A673 (cell line): ENCODE measurements at regions not wholly inside any gene's neighbourhood (a gene's known extent, or its start where the extent isn't known, plus 50 kb on each side); places are given as distances from the start of the nearest gene placed in this dataset.

ENCODE experiments used
- BruUV-seq: library from RNA; stranded (reverse); fragments of 400-500 nt; replicated peaks from 2 replicates; lab custom pipeline; 2021; lab: Mats Ljungman, UMichigan
- CTCF ChIA-PET: fragments of 300-600 bp; sonication (Branson Sonifier 250); formaldehyde crosslinking; loops from one replicate; lab custom pipeline; 2022; ENCODE audit warnings: antibody characterized with exemption; lab: Charles Lee
- POLR2A ChIA-PET: fragments of 300-600 bp; sonication (Branson Sonifier 250); formaldehyde crosslinking; loops from one replicate; lab custom pipeline; 2022; ENCODE audit warnings: antibody characterized with exemption; ENCODE audit not compliant: low non-redundant PET; lab: Charles Lee
- DNase-seq: peaks from one replicate; pipeline ENCODE4 v3.0.0-alpha.2; 2015; ENCODE audit warnings: low spot score
- H3K27ac ChIP-seq: fragments of 200-600 bp; sonication (generic); 2 replicates; pipeline ENCODE4 v1.5.1; 2016; ENCODE audit warnings: mixed run types, low read depth, mild to moderate bottlenecking, mixed read lengths, antibody characterized with exemption, low read length; ENCODE audit not compliant: poor library complexity, severe bottlenecking
- H3K27me3 ChIP-seq: fragments of 200-600 bp; sonication (generic); replicated peaks from 2 replicates; pipeline ENCODE4 v1.6.1; 2017; ENCODE audit warnings: mixed run types, low read depth, mild to moderate bottlenecking, mixed read lengths, antibody characterized with exemption, low read length; ENCODE audit not compliant: insufficient read depth, poor library complexity
- H3K36me3 ChIP-seq: fragments of 200-600 bp; sonication (generic); 2 replicates; pipeline ENCODE4 v1.6.1; 2016; ENCODE audit warnings: mixed run types, mild to moderate bottlenecking, mixed read lengths, antibody characterized with exemption, low read length; ENCODE audit not compliant: insufficient read depth, poor library complexity, severe bottlenecking
- H3K4me1 ChIP-seq: fragments of 200-600 bp; sonication (generic); 2 replicates; pipeline ENCODE4 v1.6.1; 2017; ENCODE audit warnings: mixed run types, mild to moderate bottlenecking, mixed read lengths, antibody characterized with exemption, low read length; ENCODE audit not compliant: insufficient read depth, poor library complexity, severe bottlenecking
- H3K4me3 ChIP-seq: fragments of 200-600 bp; sonication (generic); 2 replicates; pipeline ENCODE4 v1.5.1; 2016; ENCODE audit warnings: low read depth, mixed run types, mild to moderate bottlenecking, mixed read lengths, low read length; ENCODE audit not compliant: poor library complexity, severe bottlenecking
- H3K9me3 ChIP-seq: fragments of 200-600 bp; sonication (generic); 2 replicates; pipeline ENCODE4 v1.6.1; 2016; ENCODE audit warnings: mixed run types, low read depth, mild to moderate bottlenecking, mixed read lengths, antibody characterized with exemption, low read length; ENCODE audit not compliant: poor library complexity, severe bottlenecking
- EZH2 ChIP-seq: fragments of 200-600 bp; sonication (generic); IDR thresholded peaks from 2 replicates; pipeline ENCODE4 v1.6.1; 2017; ENCODE audit warnings: borderline replicate concordance, low read depth, mild to moderate bottlenecking, mixed read lengths, antibody characterized with exemption, low read length; ENCODE audit not compliant: poor library complexity, severe bottlenecking
- intact Hi-C: fragments of 100-400 bp; cut with micrococcal nuclease; formaldehyde crosslinking; loops from one replicate; pipeline ENCODE4 v1.10.0; 2022; ENCODE audit not compliant: unreplicated experiment
- TF ChIP-seq, protein P1 (sequence below): fragments of 300-800, 200-600 bp; sonication (generic); conservative IDR thresholded peaks from 2 replicates; pipeline ENCODE4 v1.5.1; 2017; ENCODE audit warnings: low read depth, mild to moderate bottlenecking, antibody characterized with exemption, low read length, moderate library complexity, mixed read lengths

DNA sequence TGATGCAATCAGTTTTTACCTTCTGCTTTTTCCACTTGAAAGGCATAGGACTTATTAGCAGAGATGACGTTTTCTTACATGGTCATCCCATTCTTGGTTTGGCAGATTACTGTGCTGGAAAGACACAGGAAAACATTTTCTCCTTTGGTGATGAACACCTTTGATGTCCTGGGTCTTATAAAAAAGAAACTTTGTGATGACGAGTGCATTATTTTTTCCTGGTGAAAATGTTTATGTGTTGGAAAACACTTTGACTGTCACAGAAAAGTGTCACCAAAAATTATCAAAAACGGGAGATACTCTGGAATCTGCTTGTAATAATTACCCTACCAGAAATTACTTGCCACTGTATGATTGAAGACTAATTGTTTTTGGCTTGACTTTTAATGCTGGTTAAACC lies 2020.9 kb downstream of the MAT2B start:
- TF ChIP-seq, protein P1, sequence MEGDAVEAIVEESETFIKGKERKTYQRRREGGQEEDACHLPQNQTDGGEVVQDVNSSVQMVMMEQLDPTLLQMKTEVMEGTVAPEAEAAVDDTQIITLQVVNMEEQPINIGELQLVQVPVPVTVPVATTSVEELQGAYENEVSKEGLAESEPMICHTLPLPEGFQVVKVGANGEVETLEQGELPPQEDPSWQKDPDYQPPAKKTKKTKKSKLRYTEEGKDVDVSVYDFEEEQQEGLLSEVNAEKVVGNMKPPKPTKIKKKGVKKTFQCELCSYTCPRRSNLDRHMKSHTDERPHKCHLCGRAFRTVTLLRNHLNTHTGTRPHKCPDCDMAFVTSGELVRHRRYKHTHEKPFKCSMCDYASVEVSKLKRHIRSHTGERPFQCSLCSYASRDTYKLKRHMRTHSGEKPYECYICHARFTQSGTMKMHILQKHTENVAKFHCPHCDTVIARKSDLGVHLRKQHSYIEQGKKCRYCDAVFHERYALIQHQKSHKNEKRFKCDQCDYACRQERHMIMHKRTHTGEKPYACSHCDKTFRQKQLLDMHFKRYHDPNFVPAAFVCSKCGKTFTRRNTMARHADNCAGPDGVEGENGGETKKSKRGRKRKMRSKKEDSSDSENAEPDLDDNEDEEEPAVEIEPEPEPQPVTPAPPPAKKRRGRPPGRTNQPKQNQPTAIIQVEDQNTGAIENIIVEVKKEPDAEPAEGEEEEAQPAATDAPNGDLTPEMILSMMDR: no peak
- no peak for TF ChIP-seq EZH2
- DNase-seq: no peak
- no TSS peak for BruUV-seq
- H3K27ac ChIP-seq: no peak overlapping the region
- no peak overlapping the region for H3K4me3 ChIP-seq
- ChIA-PET CTCF (no interaction called here), POLR2A (no interaction called here)
- no peaks in the 10 kb centered on the region for H3K4me1 ChIP-seq
- H3K36me3 ChIP-seq: no peaks in the 10 kb centered on the region
- no peaks in the 10 kb centered on the region for H3K27me3 ChIP-seq
- intact Hi-C loops: no loop called here
- peaks cover 4% of the 10 kb centered on the region for H3K9me3 ChIP-seq

DNA sequence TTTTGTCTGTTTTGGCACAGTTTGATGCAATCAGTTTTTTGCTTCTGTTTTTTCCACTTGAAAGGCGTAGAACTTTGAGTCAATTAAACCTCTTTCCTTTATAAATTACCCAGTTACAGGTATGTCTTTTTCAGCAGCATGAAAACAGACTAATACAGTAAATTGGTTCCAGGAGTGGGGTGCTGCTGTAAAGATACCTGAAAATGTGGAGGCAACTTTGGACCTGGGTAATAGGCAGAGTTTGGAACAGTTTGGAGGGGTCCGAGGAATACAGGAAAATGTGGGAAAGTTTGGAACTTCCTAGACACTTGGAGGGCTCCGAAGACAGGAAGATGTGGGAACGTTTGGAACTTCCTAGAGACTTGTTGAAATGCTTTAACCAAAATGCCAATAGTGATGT lies 2022.2 kb downstream of the MAT2B start:
- no TSS peak for BruUV-seq
- H3K4me3 ChIP-seq: no peak overlapping the region
- H3K9me3 ChIP-seq: peaks cover 4% of the 10 kb centered on the region
- no peaks in the 10 kb centered on the region for H3K36me3 ChIP-seq
- no peaks in the 10 kb centered on the region for H3K27me3 ChIP-seq
- POLR2A ChIA-PET: no interaction called here
- TF ChIP-seq, protein P1: no peak
- no peak for TF ChIP-seq EZH2
- CTCF ChIA-PET: no interaction called here
- H3K27ac ChIP-seq: no peak overlapping the region
- H3K4me1 ChIP-seq: no peaks in the 10 kb centered on the region
- intact Hi-C loops: no loop called here
- DNase-seq: no peak

DNA sequence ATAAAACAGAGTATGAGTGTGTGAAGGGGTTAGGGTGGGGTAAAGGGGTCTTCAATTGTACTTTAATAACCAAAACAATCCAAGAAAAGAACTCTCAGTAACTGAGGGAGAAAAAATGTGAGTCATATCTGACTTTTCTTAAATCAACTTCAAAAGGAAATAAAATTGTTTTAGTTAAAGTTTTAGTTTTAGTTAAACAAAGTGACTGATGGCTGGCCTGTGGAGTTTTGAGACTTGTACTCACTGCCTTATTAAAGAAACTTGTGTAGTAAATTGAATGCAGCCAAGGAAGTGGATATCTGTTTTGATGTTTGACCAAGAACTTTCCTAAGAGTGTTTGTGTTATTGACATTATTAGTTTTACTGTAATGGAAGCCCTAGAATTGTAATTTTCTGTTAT lies 2032.6 kb downstream of the MAT2B start:
- CTCF ChIA-PET: no interaction called here
- Histone ChIP-seq H3K36me3 (no peaks in the 10 kb centered on the region), H3K4me3 (no peak overlapping the region), H3K9me3 (no peaks in the 10 kb centered on the region), H3K27ac (no peak overlapping the region), H3K27me3 (no peaks in the 10 kb centered on the region), H3K4me1 (no peaks in the 10 kb centered on the region)
- POLR2A ChIA-PET: no interaction called here
- intact Hi-C loops: no loop called here
- no peak for TF ChIP-seq EZH2
- TF ChIP-seq, protein P1: no peak
- BruUV-seq: no TSS peak
- DNase-seq: no peak
